ENCODE measurements at regions not wholly inside any gene's neighbourhood (a gene's known extent, or its start where the extent isn't known, plus 50 kb on each side); places are given as distances from the start of the nearest gene placed in this dataset.
"Not testable (repeated sequence)": the region's sequence is repeated elsewhere in the genome, so short reads cannot be mapped to it uniquely, and the experiment has no call there.

DNA sequence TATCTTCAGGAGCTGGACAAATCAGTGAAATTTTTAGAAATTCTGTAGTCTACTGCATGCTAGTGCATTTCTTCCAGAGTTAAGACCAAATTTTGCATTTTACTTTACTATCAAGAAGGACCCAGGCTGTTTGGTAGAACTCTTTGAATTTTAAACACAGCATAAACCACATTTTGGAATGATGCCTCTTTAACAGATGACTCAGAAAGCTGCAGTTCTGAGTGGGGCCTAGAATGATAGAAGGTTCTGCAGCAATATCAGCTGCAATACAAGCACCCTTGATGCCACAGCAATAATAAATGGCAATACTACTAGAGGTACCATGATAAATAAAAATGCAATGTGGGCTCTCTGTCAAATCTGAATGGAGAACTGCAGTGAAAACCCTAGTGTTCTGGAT lies 198.7 kb downstream of the TMA16 start:
- H3K36me3 Mint-ChIP-seq: no peaks in the 10 kb centered on the region
- no peaks in the 10 kb centered on the region for H3K9me3 Mint-ChIP-seq
- DNase-seq (ENCODE audit: low spot score in 2 of 2, unreplicated experiment in 2 of 2): no peak
- H3K27ac Mint-ChIP-seq: no peak overlapping the region
- H3K4me3 Mint-ChIP-seq: no peak overlapping the region
- H3K27me3 Mint-ChIP-seq (ENCODE audit: low read depth): peaks cover 2% of the 10 kb centered on the region
- no peaks in the 10 kb centered on the region for H3K4me1 Mint-ChIP-seq
- TF ChIP-seq, protein P1, sequence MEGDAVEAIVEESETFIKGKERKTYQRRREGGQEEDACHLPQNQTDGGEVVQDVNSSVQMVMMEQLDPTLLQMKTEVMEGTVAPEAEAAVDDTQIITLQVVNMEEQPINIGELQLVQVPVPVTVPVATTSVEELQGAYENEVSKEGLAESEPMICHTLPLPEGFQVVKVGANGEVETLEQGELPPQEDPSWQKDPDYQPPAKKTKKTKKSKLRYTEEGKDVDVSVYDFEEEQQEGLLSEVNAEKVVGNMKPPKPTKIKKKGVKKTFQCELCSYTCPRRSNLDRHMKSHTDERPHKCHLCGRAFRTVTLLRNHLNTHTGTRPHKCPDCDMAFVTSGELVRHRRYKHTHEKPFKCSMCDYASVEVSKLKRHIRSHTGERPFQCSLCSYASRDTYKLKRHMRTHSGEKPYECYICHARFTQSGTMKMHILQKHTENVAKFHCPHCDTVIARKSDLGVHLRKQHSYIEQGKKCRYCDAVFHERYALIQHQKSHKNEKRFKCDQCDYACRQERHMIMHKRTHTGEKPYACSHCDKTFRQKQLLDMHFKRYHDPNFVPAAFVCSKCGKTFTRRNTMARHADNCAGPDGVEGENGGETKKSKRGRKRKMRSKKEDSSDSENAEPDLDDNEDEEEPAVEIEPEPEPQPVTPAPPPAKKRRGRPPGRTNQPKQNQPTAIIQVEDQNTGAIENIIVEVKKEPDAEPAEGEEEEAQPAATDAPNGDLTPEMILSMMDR (IDR thresholded peaks at IDR 0.05; ENCODE audit: unreplicated experiment): no peak

DNA sequence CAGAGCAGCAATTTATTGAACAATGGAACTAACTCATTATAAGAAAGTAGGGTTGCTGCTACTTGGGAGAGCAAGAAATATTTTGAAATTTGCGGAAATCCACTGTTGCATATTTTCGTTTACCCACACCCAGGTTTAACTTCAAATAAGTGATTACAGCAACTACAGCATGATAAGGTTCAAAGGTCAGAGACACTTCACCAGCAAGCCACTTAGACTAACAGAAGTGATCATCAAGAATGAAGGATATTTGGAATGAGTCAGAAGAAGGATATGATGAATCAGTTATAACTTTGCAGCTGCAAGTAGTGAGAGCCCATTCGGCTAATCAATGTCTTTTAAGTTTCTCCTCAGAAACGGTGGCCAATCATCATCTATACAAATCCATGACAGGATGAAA lies 199.3 kb downstream of the TMA16 start:
- Mint-ChIP-seq H3K27me3 (ENCODE audit: low read depth) (peaks cover 2% of the 10 kb centered on the region), H3K27ac (no peak overlapping the region), H3K9me3 (no peaks in the 10 kb centered on the region), H3K36me3 (no peaks in the 10 kb centered on the region), H3K4me3 (no peak overlapping the region), H3K4me1 (no peaks in the 10 kb centered on the region)
- TF ChIP-seq, protein P1 (IDR thresholded peaks at IDR 0.05; ENCODE audit: unreplicated experiment): no peak
- no peak for DNase-seq (ENCODE audit: low spot score in 2 of 2, unreplicated experiment in 2 of 2)

DNA sequence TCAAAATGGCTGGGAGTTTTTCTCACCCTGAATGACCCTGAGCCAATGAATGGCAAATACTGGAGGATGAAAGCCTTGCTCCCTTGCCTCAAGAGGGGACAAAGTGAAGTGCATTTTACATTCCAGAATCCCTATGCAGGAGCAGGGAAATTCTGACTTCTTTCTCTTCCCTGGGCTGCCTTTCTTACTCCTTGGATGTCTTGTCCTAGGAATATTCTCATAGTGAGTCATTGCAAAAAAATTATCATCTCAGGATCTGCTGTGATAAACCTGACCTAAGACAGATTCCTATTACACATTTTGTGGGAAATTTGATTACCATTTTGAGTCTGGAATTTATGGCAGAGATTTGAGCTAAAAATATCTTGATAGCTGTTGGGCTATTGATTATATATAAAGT lies 199.9 kb downstream of the TMA16 start:
- TF ChIP-seq, protein P1 (IDR thresholded peaks at IDR 0.05; ENCODE audit: unreplicated experiment): no peak
- Mint-ChIP-seq H3K36me3 (no peaks in the 10 kb centered on the region), H3K27ac (no peak overlapping the region), H3K4me1 (no peaks in the 10 kb centered on the region), H3K9me3 (no peaks in the 10 kb centered on the region), H3K27me3 (ENCODE audit: low read depth) (peaks cover 2% of the 10 kb centered on the region), H3K4me3 (no peak overlapping the region)
- DNase-seq (ENCODE audit: low spot score in 2 of 2, unreplicated experiment in 2 of 2): no peak

DNA sequence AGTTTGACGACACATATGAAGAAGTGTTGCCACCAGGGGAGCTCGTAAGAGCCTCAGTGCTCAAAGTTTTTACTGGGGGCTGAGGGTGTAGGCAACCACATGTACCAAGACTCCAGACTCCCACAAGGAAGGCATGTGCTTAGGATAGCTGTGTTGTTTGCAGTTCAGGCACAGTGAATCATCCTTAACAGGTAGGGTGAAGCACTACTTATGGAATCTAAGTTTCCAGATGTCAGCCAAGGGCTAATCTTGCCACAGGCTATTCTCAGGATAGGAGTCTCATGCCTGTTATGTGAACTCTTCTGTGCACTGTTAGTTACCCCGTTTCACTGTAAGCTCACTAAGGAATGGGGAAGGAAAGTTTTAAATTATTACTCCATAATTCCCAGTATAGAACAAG lies 202.6 kb downstream of the TMA16 start:
- TF ChIP-seq, protein P1 (IDR thresholded peaks at IDR 0.05; ENCODE audit: unreplicated experiment): no peak
- no peaks in the 10 kb centered on the region for H3K9me3 Mint-ChIP-seq
- H3K4me1 Mint-ChIP-seq: no peaks in the 10 kb centered on the region
- H3K36me3 Mint-ChIP-seq: no peaks in the 10 kb centered on the region
- no peak for DNase-seq (ENCODE audit: low spot score in 2 of 2, unreplicated experiment in 2 of 2)
- no peak overlapping the region for H3K27ac Mint-ChIP-seq
- H3K27me3 Mint-ChIP-seq (ENCODE audit: low read depth): peaks cover 2% of the 10 kb centered on the region
- no peak overlapping the region for H3K4me3 Mint-ChIP-seq

DNA sequence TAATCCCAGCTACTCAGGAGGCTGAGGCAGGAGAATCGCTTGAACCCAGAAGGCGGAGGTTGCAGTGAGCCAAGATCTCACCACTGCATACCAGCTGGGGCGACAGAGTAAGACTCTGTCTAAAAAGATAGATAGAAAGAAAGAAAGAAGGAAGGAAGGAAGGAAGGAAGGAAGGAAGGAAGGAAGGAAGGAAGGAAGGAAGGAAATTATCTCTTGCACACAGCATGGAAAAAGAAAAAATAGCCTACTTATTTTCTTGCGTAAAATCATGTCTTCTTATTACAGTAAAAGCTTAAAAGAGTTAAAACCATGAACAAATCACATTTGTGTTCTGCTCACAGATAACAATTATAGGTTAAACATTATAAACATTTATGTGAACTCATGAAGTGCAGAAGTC lies 205.9 kb downstream of the TMA16 start:
- H3K27ac Mint-ChIP-seq; H3K4me1 Mint-ChIP-seq; H3K27me3 Mint-ChIP-seq (ENCODE audit: low read depth); H3K4me3 Mint-ChIP-seq; DNase-seq (ENCODE audit: low spot score in 2 of 2, unreplicated experiment in 2 of 2); H3K36me3 Mint-ChIP-seq; H3K9me3 Mint-ChIP-seq: not testable (repeated sequence)

DNA sequence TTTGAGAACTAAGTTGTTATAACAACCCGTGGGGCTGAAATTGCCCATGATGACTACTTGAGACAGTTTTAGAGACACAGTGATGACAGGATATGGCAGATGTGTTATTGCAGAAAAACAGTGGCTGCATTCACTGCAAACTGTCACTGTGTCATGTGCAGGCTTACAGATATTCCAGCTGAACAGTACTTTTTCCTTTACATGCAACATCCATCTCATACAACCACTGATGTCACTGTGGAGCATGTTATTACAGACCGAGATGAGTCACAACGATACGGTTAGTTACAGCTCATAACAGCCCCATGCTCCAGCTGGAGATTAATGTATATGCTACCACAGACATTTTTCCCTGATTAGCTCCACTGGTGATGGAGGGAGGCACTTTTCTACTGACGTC lies 207.4 kb downstream of the TMA16 start:
- DNase-seq (ENCODE audit: low spot score in 2 of 2, unreplicated experiment in 2 of 2): no peak
- Mint-ChIP-seq H3K4me3 (no peak overlapping the region), H3K27ac (no peak overlapping the region), H3K4me1 (no peaks in the 10 kb centered on the region), H3K27me3 (ENCODE audit: low read depth) (no peaks in the 10 kb centered on the region), H3K36me3 (no peaks in the 10 kb centered on the region), H3K9me3 (no peaks in the 10 kb centered on the region)
- TF ChIP-seq, protein P1 (IDR thresholded peaks at IDR 0.05; ENCODE audit: unreplicated experiment): no peak
